Right lobe of liver (tissue), 6 donors: ENCODE measurements at regions not wholly inside any gene's neighbourhood (a gene's known extent, or its start where the extent isn't known, plus 50 kb on each side); places are given as distances from the start of the nearest gene placed in this dataset.

Experiments
- ATAC-seq, 4 donors: fragments of 200-7000 bp; cut with Tn5 transposase; one replicate each; pipeline ENCODE4 v1.9.1; 2020; ENCODE audit warnings: mild to moderate bottlenecking in 4 of 4, moderate library complexity in 4 of 4
- DNase-seq, 3 donors: peaks; one replicate each; pipeline ENCODE4 v3.0.0-alpha.2; 2020
- H3K27ac ChIP-seq, 3 donors: fragments of 200-600 bp; one replicate each; pipeline ENCODE4 v1.8.0; 2022
- H3K27me3 ChIP-seq, 2 donors: fragments of 200-600 bp; one replicate each; pipeline ENCODE4 v1.8.0; 2022
- H3K36me3 ChIP-seq, 4 donors: fragments of 200-600 bp; sonication (generic) in 1 of 4; one replicate each; pipeline versions ENCODE4 v1.5.1 to v1.8.0; 2017 to 2022; ENCODE audit warnings: control low read depth in 1 of 4
- H3K4me1 ChIP-seq, 4 donors: fragments of 200-600 bp; sonication (generic) in 1 of 4; one replicate each; pipeline versions ENCODE4 v1.5.1 to v1.8.0; 2017 to 2022; ENCODE audit warnings: control low read depth in 1 of 4
- H3K4me3 ChIP-seq, 3 donors: fragments of 200-600 bp; one replicate each; pipeline ENCODE4 v1.8.0; 2022
- H3K9me3 ChIP-seq, 4 donors: fragments of 200-600 bp; sonication (generic) in 1 of 4; one replicate each; pipeline versions ENCODE4 v1.5.1 to v1.8.0; 2017 to 2022; ENCODE audit warnings: control low read depth in 1 of 4
- POLR2A ChIP-seq: fragments of 450-650 bp; IDR thresholded peaks from one replicate; pipeline ENCODE4 v1.6.1; 2017; ENCODE audit warnings: antibody characterized with exemption, mild to moderate bottlenecking
- WGBS: methylation state at CpG from one replicate; pipeline ENCODE4 v1.1.6; 2018; ENCODE audit warnings: low coverage, low lambda C conversion rate; ENCODE audit not compliant: insufficient coverage; ENCODE audit errors: missing lambda C conversion rate; 5-methylcytosine and 5-hydroxymethylcytosine counted together
- intact Hi-C, 2 donors: fragments of 100-400 bp; cut with DNase I; formaldehyde crosslinking; loops; one replicate each; pipeline versions ENCODE4 v1.11.2 to v1.14.1; 2022
- TF ChIP-seq, protein P1 (sequence below), 4 donors: fragments of 200-600 bp in 3 of 4; fragments of 450-650 bp in 1 of 4; IDR thresholded peaks; one replicate each; pipeline versions ENCODE4 v1.5.1 to v1.8.0; 2016 to 2022; ENCODE audit warnings: antibody characterized with exemption in 4 of 4, mild to moderate bottlenecking in 2 of 4
- donor health status: DM: no; HTN: yes; CAD: no.
- donor health status: DM: no; HTN: no; CAD: no.
- donor health status: DM: no; HTN: no; CAD: no.
- donor health status: DM: no; HTN: yes; CAD: no.
- donor health status: DM: no; HTN: yes; CAD: no.

DNA sequence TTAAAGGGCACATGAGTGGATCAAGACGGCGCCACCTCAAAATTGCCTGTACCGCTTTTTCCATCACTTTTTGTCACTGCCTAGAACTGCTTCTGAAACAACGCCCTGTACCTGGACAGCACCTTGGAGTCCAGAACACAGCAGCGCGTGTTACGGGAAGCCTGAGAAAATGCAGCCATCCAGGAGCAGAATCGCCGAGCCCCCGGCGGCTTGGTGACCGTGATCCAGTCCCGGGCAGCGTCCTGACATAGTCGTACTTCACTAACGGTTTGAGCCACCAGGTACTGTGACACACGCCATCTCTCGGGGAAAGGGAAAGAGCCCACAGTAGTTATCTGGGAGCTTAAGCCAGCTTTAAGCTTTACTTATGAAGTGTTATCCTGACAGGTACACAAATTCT lies 168.9 kb upstream of the SALL3 start:
- 85% methylated on average over 14 of the region's 18 CpGs for WGBS
- Histone ChIP-seq H3K4me1 (no peaks in the 10 kb centered on the region), H3K36me3 (no peaks in the 10 kb centered on the region), H3K9me3 (no peaks in the 10 kb centered on the region), H3K27ac (no peak overlapping the region), H3K4me3 (no peak overlapping the region), H3K27me3 (no peaks in the 10 kb centered on the region)
- no peak for TF ChIP-seq POLR2A
- TF ChIP-seq, protein P1, sequence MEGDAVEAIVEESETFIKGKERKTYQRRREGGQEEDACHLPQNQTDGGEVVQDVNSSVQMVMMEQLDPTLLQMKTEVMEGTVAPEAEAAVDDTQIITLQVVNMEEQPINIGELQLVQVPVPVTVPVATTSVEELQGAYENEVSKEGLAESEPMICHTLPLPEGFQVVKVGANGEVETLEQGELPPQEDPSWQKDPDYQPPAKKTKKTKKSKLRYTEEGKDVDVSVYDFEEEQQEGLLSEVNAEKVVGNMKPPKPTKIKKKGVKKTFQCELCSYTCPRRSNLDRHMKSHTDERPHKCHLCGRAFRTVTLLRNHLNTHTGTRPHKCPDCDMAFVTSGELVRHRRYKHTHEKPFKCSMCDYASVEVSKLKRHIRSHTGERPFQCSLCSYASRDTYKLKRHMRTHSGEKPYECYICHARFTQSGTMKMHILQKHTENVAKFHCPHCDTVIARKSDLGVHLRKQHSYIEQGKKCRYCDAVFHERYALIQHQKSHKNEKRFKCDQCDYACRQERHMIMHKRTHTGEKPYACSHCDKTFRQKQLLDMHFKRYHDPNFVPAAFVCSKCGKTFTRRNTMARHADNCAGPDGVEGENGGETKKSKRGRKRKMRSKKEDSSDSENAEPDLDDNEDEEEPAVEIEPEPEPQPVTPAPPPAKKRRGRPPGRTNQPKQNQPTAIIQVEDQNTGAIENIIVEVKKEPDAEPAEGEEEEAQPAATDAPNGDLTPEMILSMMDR (IDR thresholded peaks at IDR 0.05): no peak
- intact Hi-C loops: no loop called here
- DNase-seq (no peak), ATAC-seq (no peak)

DNA sequence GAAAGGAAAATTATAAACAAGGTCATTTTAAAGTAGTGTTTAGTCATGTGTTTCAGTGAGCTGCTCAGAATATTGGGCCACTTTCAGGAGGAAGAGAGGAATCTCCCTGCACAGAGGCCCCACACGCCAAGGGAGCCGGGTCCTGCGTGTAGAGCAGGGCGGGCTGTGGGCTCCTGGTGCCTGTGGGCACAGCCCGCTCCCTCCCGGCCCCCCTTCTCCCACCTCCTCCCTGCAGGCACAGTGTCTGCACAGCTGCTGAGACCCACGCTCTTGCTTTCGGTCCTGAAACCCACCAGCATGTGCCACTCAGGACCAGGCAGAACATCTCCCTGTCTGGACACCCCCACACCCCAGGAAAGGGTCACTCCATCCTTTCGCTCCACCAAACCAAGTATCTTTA lies 167.6 kb upstream of the SALL3 start:
- H3K4me1 ChIP-seq: no peaks in the 10 kb centered on the region
- ATAC-seq (peak in 1 of 4 donors; percentile 23), DNase-seq (no peak)
- 63% methylated on average over 4 of the region's 9 CpGs for WGBS
- H3K27ac ChIP-seq: no peak overlapping the region
- TF ChIP-seq, protein P1 (IDR thresholded peaks at IDR 0.05): no peak
- no peak for TF ChIP-seq POLR2A
- H3K4me3 ChIP-seq: no peak overlapping the region
- intact Hi-C loops: no loop called here
- no peaks in the 10 kb centered on the region for H3K9me3 ChIP-seq
- H3K27me3 ChIP-seq: no peaks in the 10 kb centered on the region
- no peaks in the 10 kb centered on the region for H3K36me3 ChIP-seq

DNA sequence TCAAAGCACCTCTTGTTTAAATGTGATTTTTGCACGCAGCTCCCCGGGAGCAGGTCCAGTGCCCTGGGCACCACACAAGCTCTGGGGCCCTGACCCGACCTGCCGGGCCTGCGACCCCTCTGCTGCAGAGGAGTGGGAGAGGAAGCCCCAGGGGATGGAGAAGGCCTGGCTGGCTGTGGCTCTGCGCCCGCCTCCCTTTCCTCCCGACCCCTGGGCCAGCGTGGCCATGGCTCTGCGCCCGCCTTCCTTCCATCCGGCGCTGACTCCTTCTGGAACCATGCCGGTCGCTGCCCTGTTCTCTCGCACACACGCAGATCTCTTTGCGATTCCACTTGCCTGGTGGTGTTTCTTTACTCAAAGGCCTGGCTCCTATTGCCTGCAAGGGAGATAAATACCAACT lies 166.5 kb upstream of the SALL3 start:
- WGBS: 63% methylated on average over 13 of the region's 18 CpGs
- no peak for DNase-seq
- Histone ChIP-seq H3K4me1 (no peaks in the 10 kb centered on the region), H3K9me3 (no peaks in the 10 kb centered on the region), H3K4me3 (no peak overlapping the region), H3K36me3 (no peaks in the 10 kb centered on the region), H3K27ac (no peak overlapping the region), H3K27me3 (no peaks in the 10 kb centered on the region)
- no peak for ATAC-seq
- no peak for TF ChIP-seq POLR2A
- TF ChIP-seq, protein P1 (IDR thresholded peaks at IDR 0.05): no peak
- intact Hi-C loops: no loop called here

DNA sequence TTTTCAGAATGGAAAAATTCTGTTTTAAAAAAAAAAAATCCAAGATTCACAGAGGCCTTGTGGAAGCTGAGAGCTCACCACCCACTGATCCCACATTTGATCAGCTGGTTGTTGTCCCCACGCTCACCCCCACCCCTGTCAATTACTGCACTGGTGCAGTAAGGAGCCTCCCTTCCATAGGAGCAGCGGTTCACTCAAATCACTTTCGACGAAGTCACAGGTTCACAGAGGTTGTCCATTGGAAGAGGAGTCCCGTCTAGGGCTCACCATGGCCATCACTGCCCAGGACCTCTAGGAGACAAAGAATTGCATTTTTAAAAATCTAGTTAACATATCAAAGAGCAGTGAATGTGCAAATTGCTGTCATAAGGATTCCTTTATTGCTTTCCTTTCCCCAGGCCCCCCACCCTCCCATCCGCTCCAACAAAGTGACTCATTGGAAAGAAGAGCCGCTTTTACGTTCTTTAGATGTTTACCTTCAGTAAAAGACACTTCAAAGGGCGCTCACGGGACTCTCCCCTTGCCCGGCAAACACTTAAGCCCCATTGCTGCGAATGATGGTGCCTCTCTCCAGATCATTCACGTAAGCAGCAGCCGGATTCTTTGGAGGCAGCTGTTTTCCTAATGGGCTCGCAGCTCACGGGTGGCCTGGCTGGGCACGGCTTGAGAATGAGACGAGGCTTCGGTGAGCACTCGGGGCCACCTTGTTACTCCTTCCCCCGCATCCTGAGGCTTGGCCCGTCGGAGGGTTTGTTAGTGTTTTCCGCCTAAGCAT lies 165.5 kb upstream of the SALL3 start:
- no peak for TF ChIP-seq POLR2A
- TF ChIP-seq, protein P1 (IDR thresholded peaks at IDR 0.05): no peak
- intact Hi-C loops: no loop called here
- ATAC-seq (no peak), DNase-seq (no peak)
- Histone ChIP-seq H3K27me3 (no peaks in the 10 kb centered on the region), H3K9me3 (no peaks in the 10 kb centered on the region), H3K36me3 (no peaks in the 10 kb centered on the region), H3K4me1 (no peaks in the 10 kb centered on the region), H3K27ac (no peak overlapping the region), H3K4me3 (no peak overlapping the region)
- WGBS: 22% methylated on average over 19 of the region's 24 CpGs
